Thyroid gland (tissue), 4 donors: ENCODE measurements at regions not wholly inside any gene's neighbourhood (a gene's known extent, or its start where the extent isn't known, plus 50 kb on each side); places are given as distances from the start of the nearest gene placed in this dataset.

Source experiments
- CTCF ChIP-seq, 6 experiments: fragments of 200-600 bp in 3 of 6; fragments of 450-650 bp in 3 of 6; sonication (generic) in 3 of 6; IDR thresholded peaks; one replicate each; pipeline ENCODE4 v1.5.1; 2016 to 2019; ENCODE audit warnings: antibody characterized with exemption in 6 of 6, mild to moderate bottlenecking in 2 of 6, inconsistent platforms in 1 of 6, moderate library complexity in 1 of 6
- POLR2A ChIP-seq, 2 donors: fragments of 450-650 bp; IDR thresholded peaks; one replicate each; pipeline ENCODE4 v1.6.1; 2017; ENCODE audit warnings: antibody characterized with exemption in 2 of 2, mild to moderate bottlenecking in 2 of 2, moderate library complexity in 1 of 2

- TF ChIP-seq CTCF (IDR thresholded peaks at IDR 0.05) (no peak), POLR2A (IDR thresholded peaks at IDR 0.05) (no peak)
Measured at GRCh38 chr10:64102916-64103315, 581.7 kb downstream of the REEP3 start.
